Breast epithelium (tissue), 3 donors: ENCODE measurements at regions not wholly inside any gene's neighbourhood (a gene's known extent, or its start where the extent isn't known, plus 50 kb on each side); places are given as distances from the start of the nearest gene placed in this dataset.

Source experiments
- POLR2A ChIP-seq: fragments of 450-650 bp; IDR thresholded peaks from one replicate; pipeline ENCODE4 v1.6.1; 2016; ENCODE audit warnings: antibody characterized with exemption, mild to moderate bottlenecking, moderate library complexity
- POLR2AphosphoS5 ChIP-seq, 3 donors: sonication (generic); formaldehyde crosslinking; IDR thresholded peaks; one replicate each; pipeline ENCODE4 v1.6.1; 2017; ENCODE audit warnings: antibody characterized with exemption in 3 of 3
- TF ChIP-seq, protein P1 (sequence below), 3 donors: fragments of 450-650 bp; IDR thresholded peaks; one replicate each; pipeline ENCODE4 v1.5.1; 2016 to 2017; ENCODE audit warnings: antibody characterized with exemption in 3 of 3, mild to moderate bottlenecking in 3 of 3, moderate library complexity in 3 of 3

- TF ChIP-seq, protein P1, sequence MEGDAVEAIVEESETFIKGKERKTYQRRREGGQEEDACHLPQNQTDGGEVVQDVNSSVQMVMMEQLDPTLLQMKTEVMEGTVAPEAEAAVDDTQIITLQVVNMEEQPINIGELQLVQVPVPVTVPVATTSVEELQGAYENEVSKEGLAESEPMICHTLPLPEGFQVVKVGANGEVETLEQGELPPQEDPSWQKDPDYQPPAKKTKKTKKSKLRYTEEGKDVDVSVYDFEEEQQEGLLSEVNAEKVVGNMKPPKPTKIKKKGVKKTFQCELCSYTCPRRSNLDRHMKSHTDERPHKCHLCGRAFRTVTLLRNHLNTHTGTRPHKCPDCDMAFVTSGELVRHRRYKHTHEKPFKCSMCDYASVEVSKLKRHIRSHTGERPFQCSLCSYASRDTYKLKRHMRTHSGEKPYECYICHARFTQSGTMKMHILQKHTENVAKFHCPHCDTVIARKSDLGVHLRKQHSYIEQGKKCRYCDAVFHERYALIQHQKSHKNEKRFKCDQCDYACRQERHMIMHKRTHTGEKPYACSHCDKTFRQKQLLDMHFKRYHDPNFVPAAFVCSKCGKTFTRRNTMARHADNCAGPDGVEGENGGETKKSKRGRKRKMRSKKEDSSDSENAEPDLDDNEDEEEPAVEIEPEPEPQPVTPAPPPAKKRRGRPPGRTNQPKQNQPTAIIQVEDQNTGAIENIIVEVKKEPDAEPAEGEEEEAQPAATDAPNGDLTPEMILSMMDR (IDR thresholded peaks at IDR 0.05), result no peak
- TF ChIP-seq POLR2A (no peak), POLR2AphosphoS5 (IDR thresholded peaks at IDR 0.05) (no peak)
Measured at GRCh38 chr4:154029171-154029570, 240.3 kb upstream of the SFRP2 start.
